ENCODE measurements at regions not wholly inside any gene's neighbourhood (a gene's known extent, or its start where the extent isn't known, plus 50 kb on each side); places are given as distances from the start of the nearest gene placed in this dataset.

DNA sequence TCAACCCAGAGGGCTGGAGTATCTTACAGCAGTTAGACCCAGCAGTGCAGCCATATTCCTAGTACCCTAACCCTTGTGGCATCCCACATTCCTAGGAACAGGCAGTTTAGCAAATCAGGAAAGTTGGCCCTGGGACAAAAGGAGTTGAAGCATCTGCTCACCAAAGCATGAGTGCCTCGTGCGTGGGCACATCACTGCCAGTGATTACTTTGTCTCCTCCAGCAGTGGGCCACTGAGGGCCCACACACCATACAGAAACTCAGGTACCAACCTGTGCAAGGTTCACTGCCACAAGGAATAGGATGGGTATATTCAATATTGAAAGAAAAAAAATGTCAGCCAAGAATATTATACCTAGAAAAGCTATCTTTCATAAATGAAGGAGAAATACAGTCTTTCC, 227.5 kb upstream of the CNTN5 start:
- H3K4me1 Mint-ChIP-seq = no peaks in the 10 kb centered on the region
- no peaks in the 10 kb centered on the region for H3K27me3 Mint-ChIP-seq
- H3K27ac Mint-ChIP-seq = no peak overlapping the region
- H3K36me3 Mint-ChIP-seq (ENCODE audit: low read depth) = no peaks in the 10 kb centered on the region
- no peak overlapping the region for H3K4me3 Mint-ChIP-seq
- peaks cover 2% of the 10 kb centered on the region for H3K9me3 Mint-ChIP-seq
- ChIA-PET CTCF (no interaction called here), POLR2A (no interaction called here)
- no peak for DNase-seq

DNA sequence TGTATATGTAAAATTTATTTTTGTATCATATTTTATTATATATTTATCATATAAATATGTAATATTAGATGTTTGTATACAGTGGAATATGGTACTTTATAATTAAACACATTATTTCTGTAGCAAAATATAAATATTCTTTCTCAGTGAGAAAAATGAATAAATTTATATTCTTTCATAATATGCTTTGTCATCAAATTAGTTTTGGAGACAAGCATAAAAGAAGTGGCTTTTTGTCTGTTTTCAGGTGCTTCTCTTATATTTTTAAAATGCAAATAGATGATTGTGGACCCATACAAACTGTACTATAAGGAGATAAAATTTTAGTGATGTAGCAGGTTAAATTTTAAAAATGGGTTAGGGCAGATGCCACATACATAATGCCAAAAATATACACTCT, 222.4 kb upstream of the CNTN5 start:
- H3K36me3 Mint-ChIP-seq (ENCODE audit: low read depth) = no peaks in the 10 kb centered on the region
- H3K4me3 Mint-ChIP-seq = no peak overlapping the region
- CTCF ChIA-PET = no interaction called here
- no peak overlapping the region for H3K27ac Mint-ChIP-seq
- H3K4me1 Mint-ChIP-seq = no peaks in the 10 kb centered on the region
- no peaks in the 10 kb centered on the region for H3K27me3 Mint-ChIP-seq
- POLR2A ChIA-PET = no interaction called here
- no peak for DNase-seq
- H3K9me3 Mint-ChIP-seq = no peaks in the 10 kb centered on the region

DNA sequence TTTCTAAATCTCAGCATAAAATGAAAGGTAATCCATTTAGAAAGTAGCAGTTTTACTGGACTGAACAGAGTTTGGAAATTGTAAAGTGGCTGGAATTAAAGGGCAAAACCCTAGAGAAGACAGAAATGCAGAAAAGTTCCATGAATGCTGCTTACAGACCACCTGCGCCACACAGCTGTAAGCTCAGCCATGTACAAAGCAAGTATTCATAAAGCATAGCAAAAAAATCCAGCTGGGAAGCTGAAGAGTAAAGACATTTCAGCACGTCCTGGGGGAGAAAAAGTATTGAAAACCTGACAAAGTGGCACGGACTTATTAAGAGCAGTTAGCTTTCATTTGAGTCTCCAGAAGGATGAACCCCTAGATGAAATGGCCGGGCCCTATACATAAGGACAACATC, 220.1 kb upstream of the CNTN5 start:
- no peak overlapping the region for H3K27ac Mint-ChIP-seq
- no peak overlapping the region for H3K4me3 Mint-ChIP-seq
- H3K4me1 Mint-ChIP-seq = no peaks in the 10 kb centered on the region
- no peaks in the 10 kb centered on the region for H3K9me3 Mint-ChIP-seq
- no peak for DNase-seq
- H3K27me3 Mint-ChIP-seq = no peaks in the 10 kb centered on the region
- POLR2A ChIA-PET = no interaction called here
- H3K36me3 Mint-ChIP-seq (ENCODE audit: low read depth) = no peaks in the 10 kb centered on the region
- CTCF ChIA-PET = no interaction called here

- Mint-ChIP-seq H3K27me3 (no peaks in the 10 kb centered on the region), H3K36me3 (ENCODE audit: low read depth) (no peaks in the 10 kb centered on the region), H3K4me3 (no peak overlapping the region), H3K9me3 (peaks cover 18% of the 10 kb centered on the region), H3K27ac (no peak overlapping the region), H3K4me1 (no peaks in the 10 kb centered on the region)
- ChIA-PET CTCF (no interaction called here), POLR2A (no interaction called here)
- no peak for DNase-seq
Measured at GRCh38 chr11:98828986-98829708, 191.6 kb upstream of the CNTN5 start.

DNA sequence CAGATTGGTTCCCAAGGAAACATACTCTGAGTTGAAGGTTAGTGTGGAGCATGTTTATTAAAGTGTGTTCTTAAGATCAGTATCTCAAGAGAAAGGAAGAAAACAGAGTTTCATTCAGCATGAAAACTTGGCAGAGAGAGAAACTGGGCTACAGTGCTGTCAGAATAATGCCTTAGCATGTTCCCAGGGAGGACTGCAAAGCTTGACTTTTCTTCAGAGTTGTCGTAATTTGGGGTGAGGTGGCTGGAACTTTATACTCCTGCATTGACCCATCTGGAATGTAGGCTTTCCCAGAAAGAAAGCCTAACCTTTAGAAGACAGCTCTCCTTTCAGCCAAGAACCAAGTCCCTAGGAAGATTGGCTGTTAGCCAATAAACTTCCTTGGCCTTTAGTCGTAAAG, 190.8 kb upstream of the CNTN5 start:
- H3K9me3 Mint-ChIP-seq = peaks cover 23% of the 10 kb centered on the region
- ChIA-PET CTCF (no interaction called here), POLR2A (no interaction called here)
- no peaks in the 10 kb centered on the region for H3K4me1 Mint-ChIP-seq
- no peaks in the 10 kb centered on the region for H3K27me3 Mint-ChIP-seq
- H3K27ac Mint-ChIP-seq = no peak overlapping the region
- no peak overlapping the region for H3K4me3 Mint-ChIP-seq
- no peak for DNase-seq
- no peaks in the 10 kb centered on the region for H3K36me3 Mint-ChIP-seq (ENCODE audit: low read depth)

- no peak for DNase-seq
- POLR2A ChIA-PET = no interaction called here
- Mint-ChIP-seq H3K4me3 (no peak overlapping the region), H3K9me3 (peaks cover 9% of the 10 kb centered on the region), H3K4me1 (no peaks in the 10 kb centered on the region), H3K27ac (no peak overlapping the region), H3K36me3 (ENCODE audit: low read depth) (no peaks in the 10 kb centered on the region), H3K27me3 (no peaks in the 10 kb centered on the region)
- CTCF ChIA-PET = no interaction called here
Measured at GRCh38 chr11:98834776-98835175, 186.0 kb upstream of the CNTN5 start.

GRCh38 chr11:98835335-98835734, 185.4 kb upstream of the CNTN5 start:
- Mint-ChIP-seq H3K9me3 (peaks cover 8% of the 10 kb centered on the region), H3K27me3 (no peaks in the 10 kb centered on the region), H3K36me3 (ENCODE audit: low read depth) (no peaks in the 10 kb centered on the region), H3K27ac (no peak overlapping the region), H3K4me3 (no peak overlapping the region), H3K4me1 (no peaks in the 10 kb centered on the region)
- DNase-seq = no peak
- ChIA-PET POLR2A (no interaction called here), CTCF (no interaction called here)

- H3K27me3 Mint-ChIP-seq = no peaks in the 10 kb centered on the region
- ChIA-PET POLR2A (no interaction called here), CTCF (no interaction called here)
- H3K36me3 Mint-ChIP-seq (ENCODE audit: low read depth) = no peaks in the 10 kb centered on the region
- no peak for DNase-seq
- peaks cover 8% of the 10 kb centered on the region for H3K9me3 Mint-ChIP-seq
- H3K4me3 Mint-ChIP-seq = no peak overlapping the region
- H3K4me1 Mint-ChIP-seq = no peaks in the 10 kb centered on the region
- no peak overlapping the region for H3K27ac Mint-ChIP-seq
Measured at GRCh38 chr11:98836156-98836555, 184.6 kb upstream of the CNTN5 start.

- CTCF ChIA-PET = no interaction called here
- no peak overlapping the region for H3K4me3 Mint-ChIP-seq
- H3K27me3 Mint-ChIP-seq = no peaks in the 10 kb centered on the region
- no peaks in the 10 kb centered on the region for H3K36me3 Mint-ChIP-seq (ENCODE audit: low read depth)
- peaks cover 7% of the 10 kb centered on the region for H3K9me3 Mint-ChIP-seq
- POLR2A ChIA-PET = no interaction called here
- H3K27ac Mint-ChIP-seq = no peak overlapping the region
- no peaks in the 10 kb centered on the region for H3K4me1 Mint-ChIP-seq
- DNase-seq = no peak
Measured at GRCh38 chr11:98842187-98842586, 178.6 kb upstream of the CNTN5 start.

DNA sequence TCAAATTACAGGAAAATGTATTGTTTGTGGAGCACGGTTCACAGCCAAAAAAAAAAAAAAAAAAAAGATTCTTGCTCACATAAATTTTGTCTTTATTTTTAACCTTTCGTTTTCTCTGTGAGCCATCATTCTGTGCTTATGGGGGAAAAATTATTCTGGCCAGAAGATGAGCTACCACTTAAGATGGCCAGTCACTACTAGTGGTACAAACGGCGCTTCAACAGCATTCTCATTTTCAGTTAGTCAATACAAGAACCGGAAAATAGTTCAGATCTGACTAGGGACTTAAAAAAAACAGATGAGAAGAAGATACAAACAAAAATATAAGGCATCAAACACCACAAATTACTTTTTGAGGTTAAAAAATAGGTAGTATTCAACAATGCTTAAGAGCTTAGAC, 158.6 kb upstream of the CNTN5 start:
- POLR2A ChIA-PET = no interaction called here
- H3K27me3 Mint-ChIP-seq = no peaks in the 10 kb centered on the region
- no peak overlapping the region for H3K27ac Mint-ChIP-seq
- no peak overlapping the region for H3K4me3 Mint-ChIP-seq
- CTCF ChIA-PET = no interaction called here
- no peaks in the 10 kb centered on the region for H3K4me1 Mint-ChIP-seq
- DNase-seq = no peak
- no peaks in the 10 kb centered on the region for H3K36me3 Mint-ChIP-seq (ENCODE audit: low read depth)
- H3K9me3 Mint-ChIP-seq = peaks cover 7% of the 10 kb centered on the region

DNA sequence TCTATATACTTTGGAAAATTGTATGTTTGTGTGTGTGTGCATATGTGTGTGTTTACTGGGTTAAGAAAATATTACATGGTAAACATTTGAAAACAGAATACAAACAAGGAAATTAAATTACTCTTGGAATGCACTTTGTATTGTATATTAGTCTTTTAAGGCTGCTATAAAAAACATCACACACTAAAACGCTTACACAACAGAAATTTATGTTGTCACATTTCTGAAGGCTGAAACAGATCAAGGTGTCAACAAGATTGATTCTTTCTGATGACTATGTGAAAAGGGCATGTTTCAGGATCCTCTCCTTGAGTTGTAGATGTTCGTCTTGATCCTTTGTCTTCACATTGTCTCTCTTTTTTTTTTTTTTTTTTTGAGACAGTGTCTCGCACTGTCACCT, 149.1 kb upstream of the CNTN5 start:
- POLR2A ChIA-PET = no interaction called here
- CTCF ChIA-PET = no interaction called here
- H3K27ac Mint-ChIP-seq = no peak overlapping the region
- peaks cover 12% of the 10 kb centered on the region for H3K9me3 Mint-ChIP-seq
- H3K4me1 Mint-ChIP-seq = no peaks in the 10 kb centered on the region
- no peaks in the 10 kb centered on the region for H3K27me3 Mint-ChIP-seq
- H3K4me3 Mint-ChIP-seq = no peak overlapping the region
- H3K36me3 Mint-ChIP-seq (ENCODE audit: low read depth) = no peaks in the 10 kb centered on the region
- DNase-seq = no peak

DNA sequence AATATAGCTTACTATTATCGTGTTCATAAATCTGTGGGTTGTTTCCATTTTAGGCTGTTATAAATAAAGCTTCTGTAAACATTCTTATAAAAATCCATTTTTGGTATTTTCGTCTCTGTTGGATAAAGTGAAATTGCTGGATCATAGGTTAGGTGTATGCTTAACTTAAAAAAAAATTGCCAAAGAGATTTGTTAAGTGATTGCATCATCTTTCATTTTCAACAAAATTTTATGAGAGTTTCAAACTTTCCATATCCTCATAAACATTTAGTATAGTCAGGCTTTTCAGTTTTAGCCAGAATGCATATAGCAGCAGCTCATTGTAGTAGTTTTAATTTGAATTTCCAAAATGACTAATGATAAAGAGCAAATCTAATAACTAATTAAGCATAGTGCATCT, 146.7 kb upstream of the CNTN5 start:
- H3K4me3 Mint-ChIP-seq = no peak overlapping the region
- ChIA-PET CTCF (no interaction called here), POLR2A (no interaction called here)
- no peak overlapping the region for H3K27ac Mint-ChIP-seq
- H3K27me3 Mint-ChIP-seq = no peaks in the 10 kb centered on the region
- H3K4me1 Mint-ChIP-seq = no peaks in the 10 kb centered on the region
- peaks cover 7% of the 10 kb centered on the region for H3K9me3 Mint-ChIP-seq
- no peak for DNase-seq
- no peaks in the 10 kb centered on the region for H3K36me3 Mint-ChIP-seq (ENCODE audit: low read depth)

- H3K27me3 Mint-ChIP-seq = no peaks in the 10 kb centered on the region
Measured at GRCh38 chr11:98895936-98896335, 124.8 kb upstream of the CNTN5 start.

DNA sequence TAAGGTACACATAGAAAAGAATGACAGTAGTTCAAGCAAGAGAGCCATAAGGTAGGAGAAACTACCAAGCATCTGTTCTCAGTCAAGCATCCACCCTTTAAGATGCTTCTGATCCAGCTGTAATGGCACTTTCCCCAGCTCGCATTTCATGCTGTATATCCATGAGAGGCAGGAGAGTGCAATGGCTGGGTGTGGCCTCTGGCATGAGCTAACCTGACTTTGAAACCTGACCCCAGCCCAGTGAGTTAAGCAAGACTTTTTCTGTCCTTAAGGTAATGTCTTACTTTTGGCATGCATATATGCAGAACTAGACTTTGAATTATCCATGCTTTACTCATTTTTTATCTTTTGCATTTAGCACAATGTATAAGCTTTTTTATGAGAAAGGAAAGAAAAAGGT, 79.8 kb upstream of the CNTN5 start:
- peaks cover 4% of the 10 kb centered on the region for H3K9me3 Mint-ChIP-seq
- H3K36me3 Mint-ChIP-seq (ENCODE audit: low read depth) = no peaks in the 10 kb centered on the region
- no peaks in the 10 kb centered on the region for H3K27me3 Mint-ChIP-seq
- POLR2A ChIA-PET = no interaction called here
- CTCF ChIA-PET = no interaction called here
- H3K4me3 Mint-ChIP-seq = no peak overlapping the region
- no peaks in the 10 kb centered on the region for H3K4me1 Mint-ChIP-seq
- DNase-seq = no peak
- no peak overlapping the region for H3K27ac Mint-ChIP-seq

More at GRCh38 chr11:98895936-98896335, 124.8 kb upstream of the CNTN5 start:
- Mint-ChIP-seq H3K36me3 (ENCODE audit: low read depth) (no peaks in the 10 kb centered on the region), H3K4me3 (no peak overlapping the region), H3K9me3 (peaks cover 7% of the 10 kb centered on the region), H3K27ac (no peak overlapping the region), H3K4me1 (no peaks in the 10 kb centered on the region)
- no peak for DNase-seq
- POLR2A ChIA-PET = no interaction called here
- CTCF ChIA-PET = no interaction called here

GRCh38 chr11:98944461-98944860, 76.3 kb upstream of the CNTN5 start:
- POLR2A ChIA-PET = no interaction called here

More at GRCh38 chr11:98944461-98944860, 76.3 kb upstream of the CNTN5 start:
- H3K9me3 Mint-ChIP-seq = peaks cover 5% of the 10 kb centered on the region
- H3K4me3 Mint-ChIP-seq = no peak overlapping the region
- no peak overlapping the region for H3K27ac Mint-ChIP-seq
- DNase-seq = no peak
- no peaks in the 10 kb centered on the region for H3K27me3 Mint-ChIP-seq
- H3K36me3 Mint-ChIP-seq (ENCODE audit: low read depth) = no peaks in the 10 kb centered on the region
- CTCF ChIA-PET = no interaction called here
- no peaks in the 10 kb centered on the region for H3K4me1 Mint-ChIP-seq

Data from activated CD4-positive, alpha-beta memory T cell treated with anti-CD3 and anti-CD28 coated beads, Interleukin-2, amount 10 ng/mL, durations not matched to agents 7 days and 5 days (primary cell).